Superior temporal gyrus (tissue), 1 donor: ENCODE measurements at regions not wholly inside any gene's neighbourhood (a gene's known extent, or its start where the extent isn't known, plus 50 kb on each side); places are given as distances from the start of the nearest gene placed in this dataset.
"Not testable (repeated sequence)": the region's sequence is repeated elsewhere in the genome, so short reads cannot be mapped to it uniquely, and the experiment has no call there.

Source experiments
- DNase-seq: peaks from one replicate; pipeline ENCODE4 v3.0.0-alpha.2; 2016; ENCODE audit errors: extremely low spot score

DNA sequence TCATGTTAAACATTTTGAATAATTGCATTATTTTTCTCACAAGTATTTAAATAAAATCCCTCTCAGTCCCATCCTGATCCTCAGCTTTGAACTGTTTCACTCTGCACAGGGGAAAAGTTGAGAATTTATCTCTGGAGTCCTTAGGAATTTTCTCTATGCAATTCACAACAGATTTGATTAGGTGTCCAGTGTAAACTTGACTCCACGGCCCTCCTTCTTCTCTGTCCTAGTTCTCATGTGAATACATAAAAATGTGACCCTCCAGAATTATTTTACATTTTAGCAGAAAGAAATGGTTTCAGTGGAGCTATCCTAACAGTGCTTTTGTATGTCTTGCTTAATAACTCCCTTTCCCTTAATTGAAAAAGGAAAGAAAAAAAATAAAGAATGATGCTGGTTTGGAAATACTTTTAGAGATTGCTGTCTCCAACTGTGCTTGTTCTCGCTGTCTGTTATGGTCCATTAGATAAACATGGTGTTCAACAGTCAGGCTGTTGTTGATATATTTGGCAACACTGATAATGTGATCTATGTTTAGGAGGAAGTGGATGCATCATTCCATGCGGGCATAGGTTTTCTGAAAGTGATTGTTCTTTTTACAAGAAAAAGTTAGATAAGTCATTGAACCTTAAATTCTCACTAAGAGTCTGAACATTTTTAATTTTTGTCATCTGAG is 599.4 kb upstream of the CITED2 start:
- DNase-seq, result no peak

DNA sequence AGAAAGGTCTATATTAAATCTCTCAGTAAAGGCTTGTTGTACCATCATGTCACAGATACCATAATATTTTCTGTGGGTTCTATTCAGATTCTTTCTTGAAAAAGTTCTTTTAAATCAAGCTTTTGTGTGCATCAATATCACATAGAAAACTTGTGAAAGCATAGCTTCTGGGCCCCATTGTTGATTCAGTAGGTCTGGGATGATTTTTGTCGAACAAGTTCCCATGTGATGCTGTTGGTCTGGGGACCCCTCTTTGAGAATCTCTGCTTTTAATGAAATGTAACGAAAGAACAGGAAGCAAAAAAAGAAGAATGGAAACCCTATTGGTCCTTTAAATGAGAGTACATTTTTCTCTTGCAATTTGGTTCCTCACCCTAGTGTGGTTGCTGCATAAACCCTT is 597.7 kb upstream of the CITED2 start:
- DNase-seq, result no peak

DNA sequence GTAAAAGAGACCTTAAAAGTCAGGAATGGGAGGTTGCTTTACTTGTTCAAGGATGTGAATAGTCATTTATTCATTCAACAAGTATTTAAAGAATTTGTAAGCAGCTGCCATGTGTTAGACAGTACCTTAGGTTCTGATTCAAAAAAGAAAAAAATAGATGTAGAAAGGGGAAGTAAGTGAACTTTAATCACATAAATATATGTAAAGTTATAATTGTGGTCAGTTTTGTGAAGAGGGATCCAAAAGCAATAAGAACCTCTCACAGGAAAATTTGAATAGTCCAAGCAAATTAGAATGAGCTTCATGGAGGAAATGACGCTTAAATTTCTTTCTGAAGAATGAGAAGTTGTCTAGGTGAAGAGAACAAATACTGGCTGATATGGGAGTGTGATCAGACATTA is 596.1 kb upstream of the CITED2 start:
- no peak for DNase-seq

DNA sequence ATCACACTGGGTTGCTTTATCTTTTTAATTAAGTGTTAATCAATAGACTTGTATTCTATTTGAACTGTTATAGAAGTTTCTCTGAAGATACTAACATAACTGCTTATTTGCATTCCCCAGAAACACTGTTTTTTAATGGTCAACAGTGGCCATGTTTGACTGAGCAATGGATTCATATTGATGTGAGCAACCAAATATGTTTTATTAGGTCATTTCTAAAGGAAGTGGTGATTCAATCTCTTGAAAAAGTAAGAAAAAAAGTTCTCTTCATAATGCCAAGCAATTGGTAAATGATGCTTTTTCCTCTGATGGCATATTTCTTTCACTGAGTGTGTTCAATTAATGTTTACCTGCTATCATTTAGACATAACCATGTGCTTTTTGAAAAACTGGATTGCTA is 593.0 kb upstream of the CITED2 start:
- DNase-seq, result no peak

DNA sequence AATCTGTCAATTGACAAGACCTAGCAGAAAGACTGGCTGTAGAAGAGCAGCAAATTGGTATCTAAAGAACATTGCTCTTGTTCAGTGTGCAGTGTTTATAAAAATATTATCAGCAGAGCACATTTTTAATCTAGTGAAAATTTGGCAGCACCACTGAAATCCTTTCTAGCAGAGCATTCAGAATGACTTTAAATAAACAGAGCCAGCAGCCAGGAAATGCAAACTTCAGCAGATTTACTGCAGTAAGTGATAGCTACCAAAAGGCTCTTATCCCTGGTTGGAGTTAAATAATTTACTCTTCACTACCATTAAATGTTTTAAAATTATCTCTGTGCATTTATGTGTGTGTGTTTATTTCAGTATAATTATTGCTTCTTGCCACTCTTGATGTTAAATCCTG is 590.9 kb upstream of the CITED2 start:
- no peak for DNase-seq

DNA sequence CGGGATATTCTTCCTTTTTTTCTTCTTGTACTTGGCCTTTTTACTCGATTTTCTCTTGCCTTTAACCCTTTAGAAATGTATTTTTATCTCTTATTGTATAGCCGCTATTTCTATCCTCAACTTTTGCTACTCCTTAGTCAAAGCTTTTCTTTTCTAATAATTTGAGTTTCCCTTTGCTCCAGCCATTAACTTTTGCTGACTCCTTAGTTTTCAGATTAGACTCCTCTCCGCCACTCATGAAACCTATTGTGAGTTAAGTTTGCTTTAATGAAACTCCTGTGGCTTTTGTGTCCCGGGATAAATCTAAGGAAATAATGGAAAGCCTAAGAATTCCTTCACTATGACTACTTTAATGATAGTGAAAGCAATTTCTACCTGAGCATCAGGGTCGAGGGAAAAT is 590.3 kb upstream of the CITED2 start:
- DNase-seq, result no peak

DNA sequence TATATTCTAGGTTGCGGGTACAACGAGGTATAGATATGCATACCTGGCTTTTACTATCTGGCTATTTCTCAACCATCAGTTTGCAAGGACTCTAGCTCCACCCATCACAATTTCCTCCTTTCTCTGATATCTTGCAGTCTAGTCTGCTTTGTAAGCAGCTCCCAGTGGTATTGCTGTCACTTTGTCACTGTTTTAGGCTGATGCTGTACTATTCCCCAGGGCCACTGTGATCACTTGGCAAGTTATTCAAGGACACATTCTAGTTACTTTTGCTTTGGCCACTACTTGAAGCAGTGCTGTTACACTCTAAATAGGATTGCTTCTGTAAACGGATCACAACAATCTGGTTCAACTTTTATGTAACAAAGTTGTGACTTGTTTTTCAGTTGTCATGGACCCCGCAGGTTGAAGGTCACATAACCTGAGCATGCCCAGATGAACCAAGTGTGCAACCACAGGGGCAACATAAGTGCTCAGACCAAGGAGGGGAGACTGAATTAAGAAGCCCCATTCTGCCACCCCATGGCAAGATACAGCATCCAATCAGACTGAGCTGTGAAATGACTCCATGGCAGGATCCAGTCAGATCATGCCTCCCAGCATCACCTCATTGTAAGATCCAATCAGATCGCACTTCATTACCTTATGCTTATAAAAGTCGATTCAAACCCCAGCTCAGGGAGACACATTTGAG is 588.4 kb upstream of the CITED2 start:
- DNase-seq, result no peak

DNA sequence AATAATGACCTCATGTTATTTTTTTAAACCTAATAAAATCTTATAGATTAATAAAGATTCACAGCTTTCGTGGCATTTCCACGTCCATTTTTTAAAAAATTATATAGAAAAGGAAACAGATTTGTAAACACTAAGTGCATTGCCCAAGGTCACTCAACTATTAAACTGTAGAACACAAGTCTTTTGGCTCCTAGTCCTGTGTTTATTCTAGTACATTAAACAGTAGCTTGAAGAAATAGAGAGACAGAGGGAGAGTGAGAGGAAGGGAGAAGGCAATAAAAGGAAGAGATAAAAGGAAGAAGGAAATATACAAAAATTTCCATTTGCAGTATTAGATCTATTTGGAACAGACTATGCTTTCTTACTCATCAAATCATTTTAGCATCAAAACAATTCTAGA is 586.7 kb upstream of the CITED2 start:
- DNase-seq, result no peak

DNA sequence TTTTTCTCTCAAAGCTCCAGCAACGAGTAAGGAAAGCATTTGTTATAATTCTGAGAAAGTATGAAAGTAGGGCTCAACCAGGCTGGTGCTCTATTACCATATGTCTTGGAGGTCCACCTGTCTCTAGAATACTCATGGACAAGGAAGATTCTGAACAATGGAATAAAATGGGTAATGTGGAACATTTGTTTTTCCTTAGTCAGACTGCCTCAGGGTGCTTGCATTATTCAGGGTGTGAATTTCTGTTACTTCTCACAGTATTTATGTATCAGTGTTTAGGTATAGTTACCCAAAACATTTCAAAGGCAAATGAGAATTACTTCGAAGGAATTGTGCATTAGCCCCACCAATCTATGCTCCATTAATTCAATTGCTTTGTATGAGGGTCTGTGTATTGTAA is 586.2 kb upstream of the CITED2 start:
- no peak for DNase-seq

DNA sequence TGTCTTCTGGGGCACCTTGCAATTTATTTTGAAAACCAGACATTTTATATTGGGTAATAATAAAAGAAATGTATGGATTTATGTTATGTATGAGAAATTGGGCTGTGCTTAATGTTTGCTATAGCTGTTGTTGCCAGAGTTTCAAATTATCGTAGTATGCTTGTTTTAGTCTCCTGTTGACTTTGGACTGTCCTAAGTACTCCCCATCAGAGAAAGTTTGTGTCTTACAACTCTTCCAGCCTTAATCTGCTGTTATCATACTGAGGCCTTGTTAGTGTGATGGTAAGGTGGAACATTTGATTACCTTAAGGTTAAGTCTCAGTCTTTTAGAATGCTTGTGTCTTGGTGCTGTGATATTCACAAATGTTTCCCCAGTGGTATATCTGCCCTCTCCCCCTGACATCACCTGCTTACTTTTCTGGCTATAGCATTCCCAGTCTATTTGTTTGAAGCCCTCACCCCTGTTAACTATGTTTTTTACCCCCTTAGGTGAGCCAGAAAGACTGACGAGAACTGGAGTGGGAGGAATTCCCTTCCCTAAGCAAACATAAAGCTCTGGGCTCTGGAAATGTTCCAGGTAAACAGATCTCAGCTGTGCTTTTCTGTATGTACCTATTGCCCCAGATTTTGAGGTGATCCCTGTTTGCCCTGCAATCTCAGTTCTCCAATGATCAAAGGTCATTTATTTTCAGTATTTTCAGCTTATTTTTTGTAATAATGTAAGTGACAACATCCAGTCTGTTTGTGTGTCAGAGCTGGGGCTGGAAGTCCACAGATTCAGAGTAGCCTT is 581.1 kb upstream of the CITED2 start:
- no peak for DNase-seq

DNA sequence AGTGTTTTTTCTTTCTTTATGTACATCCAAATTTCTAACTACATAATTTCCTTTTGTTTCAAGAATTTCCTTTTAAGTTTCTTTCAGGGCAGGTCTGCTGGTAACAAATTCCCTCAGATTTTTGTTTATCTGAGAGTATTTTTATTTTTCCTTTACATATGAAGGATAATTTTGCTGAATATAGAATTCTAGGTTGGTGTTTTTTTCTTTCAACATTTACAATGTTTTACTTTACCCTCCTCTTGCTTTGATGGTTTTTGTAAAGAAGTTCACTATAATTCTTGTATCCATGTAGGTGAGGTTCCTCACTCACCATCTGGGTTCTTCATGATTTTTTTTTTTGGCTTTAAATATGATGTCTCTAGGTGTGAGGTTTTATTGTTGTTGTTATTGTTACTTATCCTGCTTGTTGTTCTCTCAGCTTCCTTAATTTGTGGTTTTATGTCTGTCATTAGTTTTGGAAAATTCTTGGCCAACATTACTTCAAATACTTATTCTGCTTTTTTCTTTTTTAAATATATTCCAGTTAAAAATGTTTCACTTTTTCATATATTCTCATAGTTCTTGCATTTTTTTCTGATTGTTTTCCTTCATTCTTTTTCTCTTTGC is 580.1 kb upstream of the CITED2 start:
- DNase-seq, result no peak

DNA sequence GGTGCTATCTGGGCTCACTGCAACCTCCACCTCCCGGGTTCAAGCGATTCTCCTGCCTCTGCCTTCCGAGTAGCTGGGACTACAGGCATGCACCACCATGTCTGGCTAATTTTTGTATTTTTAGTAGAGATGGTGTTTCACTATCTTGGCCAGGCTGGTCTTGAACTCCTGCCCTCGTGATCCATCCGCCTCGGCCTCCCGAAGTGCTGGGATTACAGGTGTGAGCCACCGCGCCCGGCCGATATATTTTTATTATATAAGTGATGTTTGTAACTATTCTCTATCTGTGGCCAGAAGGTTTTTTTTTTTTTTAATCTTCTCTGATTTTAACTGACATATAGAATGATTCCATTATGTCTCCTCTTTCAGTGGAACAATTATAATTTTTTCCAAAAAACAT is 579.3 kb upstream of the CITED2 start:
- DNase-seq, result not testable (repeated sequence)

DNA sequence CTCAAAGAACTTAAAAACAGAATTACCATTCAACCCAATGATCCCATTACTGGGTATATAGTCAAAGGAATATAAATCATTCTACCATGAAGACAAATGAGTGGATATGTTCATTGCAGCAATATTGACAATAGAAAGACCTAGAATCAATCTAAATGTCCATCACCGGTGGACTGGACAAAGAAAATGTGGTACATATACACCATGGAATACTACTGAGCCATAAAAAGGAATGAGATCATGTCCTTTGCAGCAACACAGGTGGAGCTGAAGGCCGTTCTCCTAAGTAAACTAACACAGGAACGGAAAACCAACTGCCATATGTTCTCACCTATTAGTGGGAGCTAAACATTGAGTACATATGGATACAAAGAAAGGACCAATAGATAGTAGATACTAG is 576.7 kb upstream of the CITED2 start:
- DNase-seq, result no peak

DNA sequence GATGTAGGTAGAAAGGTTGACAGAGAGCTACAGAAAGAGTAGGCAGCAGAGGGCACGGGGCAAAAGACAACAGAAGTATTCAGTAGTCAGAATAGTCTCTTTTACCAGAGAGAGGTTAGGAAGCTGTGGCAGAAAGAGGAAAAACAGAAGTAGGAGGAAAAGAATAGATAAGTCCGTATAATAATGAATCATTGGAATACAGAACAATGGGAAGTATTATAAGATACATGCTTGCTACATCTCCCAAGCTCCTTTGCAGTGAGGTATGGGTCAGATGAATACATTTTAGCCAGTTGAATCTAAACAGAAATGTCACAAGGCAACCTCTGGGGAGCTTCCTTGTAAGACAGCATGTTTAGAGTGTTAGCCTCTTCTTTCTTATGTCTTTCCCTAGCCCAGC is 570.5 kb upstream of the CITED2 start:
- no peak for DNase-seq

DNA sequence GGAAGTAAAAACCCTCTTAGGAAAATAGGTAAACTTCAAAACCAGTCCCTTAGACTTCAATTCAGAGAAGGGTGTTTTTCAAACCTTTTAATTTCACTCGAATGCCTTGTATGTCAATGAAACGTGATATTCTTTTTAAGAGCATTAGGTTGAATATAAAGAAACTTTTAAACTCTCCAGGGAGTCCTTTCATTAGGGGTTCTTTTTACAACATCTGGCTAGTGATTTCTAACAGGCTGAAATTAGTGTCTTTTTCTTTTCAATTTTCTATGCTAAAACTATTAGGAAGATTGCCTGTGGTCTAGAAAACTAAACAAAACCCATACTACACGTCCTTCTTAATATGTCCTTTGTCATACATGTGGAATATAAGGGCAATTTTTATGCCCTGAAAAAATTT is 569.7 kb upstream of the CITED2 start:
- no peak for DNase-seq

DNA sequence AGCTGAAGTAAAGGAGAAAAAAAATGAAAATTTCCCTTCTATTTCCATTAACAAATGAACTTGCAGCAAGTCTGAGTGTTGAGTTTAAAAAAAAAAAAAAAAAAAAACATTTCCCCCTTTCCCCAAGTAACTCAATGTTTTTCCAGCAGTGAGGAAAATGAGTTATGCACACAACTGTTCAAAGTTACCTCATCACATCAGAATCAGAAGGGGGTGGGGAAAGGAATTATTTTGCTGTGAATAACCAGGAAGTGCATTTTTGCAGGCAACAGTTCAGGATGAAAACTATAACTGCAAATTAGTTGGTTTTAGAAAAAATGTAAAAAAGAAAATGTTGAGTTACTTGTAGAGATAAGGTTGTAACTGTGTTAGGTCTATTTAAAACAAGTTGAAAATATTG is 568.9 kb upstream of the CITED2 start:
- no peak for DNase-seq

DNA sequence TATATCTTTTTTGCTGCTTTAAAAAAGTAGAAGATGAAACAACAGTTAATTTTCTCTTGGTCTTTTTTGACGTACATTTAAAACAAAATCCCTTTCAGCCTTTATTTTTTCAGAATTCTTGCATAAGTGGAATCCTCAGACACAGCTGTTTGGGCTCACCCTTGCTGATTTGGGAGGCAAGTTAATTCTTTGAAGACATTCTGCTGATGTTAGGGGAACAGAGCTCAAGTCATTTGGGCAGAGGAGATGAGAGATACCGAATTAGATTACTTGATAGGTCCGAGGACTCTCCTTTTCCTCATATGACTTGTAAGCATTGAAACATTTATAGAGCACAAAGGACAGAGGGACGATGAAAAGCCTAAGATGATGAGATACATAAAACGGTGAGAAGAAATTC is 567.9 kb upstream of the CITED2 start:
- no peak for DNase-seq

DNA sequence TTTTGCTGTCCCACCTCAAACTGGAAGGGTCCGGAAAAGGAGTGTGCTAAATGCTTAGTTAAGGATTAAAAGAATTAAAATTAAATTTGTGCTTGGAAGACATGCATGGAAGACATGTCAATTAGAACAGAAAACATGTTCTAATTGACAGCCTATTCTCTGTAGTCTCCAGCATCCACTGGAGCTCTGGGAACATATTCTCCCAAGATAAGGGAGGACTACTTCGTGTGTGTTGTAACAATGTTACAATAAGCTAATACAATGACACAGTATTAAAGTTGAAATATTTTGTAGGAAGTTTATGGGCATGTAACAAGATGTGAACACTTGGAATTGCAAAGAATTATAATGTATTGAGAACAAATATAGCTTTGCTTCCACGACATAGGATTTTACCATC is 567.4 kb upstream of the CITED2 start:
- no peak for DNase-seq

DNA sequence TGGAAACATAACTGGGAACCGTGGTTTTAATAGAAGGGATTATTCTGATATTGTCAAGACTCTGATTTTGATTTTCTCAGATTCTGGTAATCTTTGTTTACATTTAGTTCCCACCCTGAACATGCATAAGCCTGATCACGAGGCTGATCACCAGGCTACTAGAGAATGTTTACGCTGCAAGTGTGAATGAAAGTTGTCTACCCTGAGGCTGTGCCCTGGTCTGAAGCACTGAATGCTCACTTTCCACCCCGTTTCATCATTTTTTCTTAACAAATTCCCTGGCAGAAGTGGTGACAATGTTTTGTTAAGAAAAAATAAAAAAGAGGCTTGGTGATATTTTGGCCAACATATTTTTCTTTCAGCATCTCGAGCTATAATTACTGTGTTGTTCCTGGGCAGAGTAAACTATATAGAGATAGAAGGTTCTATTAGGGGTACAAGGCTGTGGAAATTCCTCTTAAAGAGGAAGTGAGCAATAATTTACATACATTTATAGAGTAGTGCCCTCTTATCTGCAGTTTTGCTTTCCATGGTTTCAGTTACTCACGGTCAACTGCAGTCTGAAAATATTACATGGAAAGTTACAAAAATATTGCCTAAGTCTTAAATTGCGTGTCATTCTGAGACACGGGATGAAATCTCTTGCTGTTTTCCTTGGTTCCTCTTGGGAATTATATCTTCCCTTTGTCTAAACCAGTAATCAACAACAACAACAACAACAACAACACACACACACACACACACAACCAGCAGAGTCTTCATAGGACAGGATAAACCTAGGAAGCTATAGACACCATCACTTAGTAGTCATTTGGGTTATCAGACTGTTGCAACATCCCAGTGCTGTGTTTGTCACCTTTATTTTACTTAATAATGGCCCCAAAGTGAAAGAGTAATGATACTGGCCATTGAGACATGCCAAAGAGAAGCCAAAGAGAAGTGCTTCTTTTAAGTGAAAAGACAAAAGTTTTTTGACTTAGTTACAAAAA is 566.6 kb upstream of the CITED2 start:
- DNase-seq, result no peak

DNA sequence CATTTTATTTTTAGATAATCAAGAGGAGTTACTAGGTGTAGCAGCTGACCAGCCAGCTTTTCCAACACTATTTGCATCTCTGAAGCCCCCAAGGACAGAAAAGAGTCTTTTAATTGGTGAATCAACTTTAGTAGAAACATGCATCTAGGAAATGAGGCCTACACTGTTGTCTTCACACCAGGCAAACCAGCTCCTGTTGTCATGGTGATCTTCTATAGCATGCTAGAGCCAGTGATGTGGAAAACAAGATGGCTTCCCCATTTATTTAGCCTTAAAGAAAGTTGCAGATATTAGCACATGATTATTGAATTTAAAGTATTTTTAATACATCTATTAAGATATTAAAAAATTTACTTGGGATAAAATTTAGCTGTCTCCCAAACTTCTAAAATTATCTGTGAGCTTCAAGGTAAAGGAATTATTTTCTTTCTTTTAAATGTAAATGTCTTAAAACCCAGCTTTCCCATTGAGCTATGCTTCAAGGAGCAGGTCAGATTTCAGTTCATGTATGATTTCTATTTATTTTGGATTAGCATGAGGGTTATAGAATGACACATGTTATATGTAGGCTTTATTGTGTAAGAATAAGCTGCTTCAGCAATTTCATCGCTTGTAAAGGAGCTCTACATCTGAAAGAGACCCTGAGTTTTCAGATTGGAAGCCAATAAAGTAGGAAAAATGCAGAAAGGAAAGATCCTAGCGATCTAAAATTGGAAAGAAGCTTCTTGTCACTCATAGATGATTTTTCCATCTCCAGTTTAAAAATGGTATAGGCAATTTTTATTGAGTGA is 564.9 kb upstream of the CITED2 start:
- no peak for DNase-seq

DNA sequence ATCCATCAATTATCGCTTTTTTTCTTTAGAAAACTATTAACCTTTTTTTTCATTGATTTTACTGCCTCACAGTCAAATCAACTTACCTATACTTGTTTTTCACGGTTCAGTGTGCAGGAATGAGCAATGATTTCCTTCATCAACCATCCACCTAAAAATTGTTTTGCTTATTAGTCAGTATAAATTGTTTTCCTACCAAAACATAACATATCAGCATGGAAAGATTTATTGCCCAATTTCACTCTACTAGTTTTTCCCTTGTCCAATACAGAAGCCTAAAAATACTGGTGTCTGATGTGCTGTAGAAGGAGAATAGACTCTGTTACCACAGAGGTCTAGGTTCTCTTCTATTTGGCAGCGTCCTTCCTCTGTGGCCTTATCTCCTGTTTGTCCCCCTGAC is 558.2 kb upstream of the CITED2 start:
- DNase-seq, result no peak
